TTC549 (cell line): ENCODE measurements at regions not wholly inside any gene's neighbourhood (a gene's known extent, or its start where the extent isn't known, plus 50 kb on each side); places are given as distances from the start of the nearest gene placed in this dataset.
"Not testable (repeated sequence)": the region's sequence is repeated elsewhere in the genome, so short reads cannot be mapped to it uniquely, and the experiment has no call there.

ENCODE experiments used
- FAIRE-seq: peaks from 2 replicates; lab custom pipeline; 2012; peaks lifted over from hg19 to GRCh38; lab: Jason Lieb, UNC

- FAIRE-seq: no peak
Measured at GRCh38 chr12:75702477-75703093, 191.2 kb upstream of the KRR1 start.

GRCh38 chr12:75701859-75702258 lies 190.4 kb upstream of the KRR1 start:
- FAIRE-seq: no peak

GRCh38 chr12:75699728-75700496 lies 188.5 kb upstream of the KRR1 start:
- FAIRE-seq: no peak

GRCh38 chr12:75699251-75699650 lies 187.8 kb upstream of the KRR1 start:
- FAIRE-seq: no peak

- FAIRE-seq: no peak
Measured at GRCh38 chr12:75698052-75698451, 186.6 kb upstream of the KRR1 start.

DNA sequence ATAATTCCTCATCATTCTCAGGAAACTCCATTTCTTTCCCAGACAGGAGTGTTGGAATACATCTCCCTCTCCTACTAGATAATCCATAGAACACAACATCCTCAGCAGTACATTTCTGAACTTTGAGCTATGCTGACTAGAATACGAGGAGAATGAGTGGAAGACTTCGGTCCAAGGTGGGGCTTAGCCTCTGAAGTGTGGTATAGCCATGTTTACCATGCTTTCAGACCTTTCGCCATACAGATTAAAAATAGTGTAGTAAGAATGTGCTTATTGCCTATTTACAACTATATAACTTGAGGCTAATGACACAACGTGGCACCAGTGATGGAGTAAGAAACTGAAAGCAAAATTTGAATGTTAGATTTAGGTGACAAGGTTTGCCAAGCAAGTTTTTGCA lies 184.5 kb upstream of the KRR1 start:
- FAIRE-seq: no peak

GRCh38 chr12:75694534-75695268 lies 183.3 kb upstream of the KRR1 start:
- FAIRE-seq: no peak

DNA sequence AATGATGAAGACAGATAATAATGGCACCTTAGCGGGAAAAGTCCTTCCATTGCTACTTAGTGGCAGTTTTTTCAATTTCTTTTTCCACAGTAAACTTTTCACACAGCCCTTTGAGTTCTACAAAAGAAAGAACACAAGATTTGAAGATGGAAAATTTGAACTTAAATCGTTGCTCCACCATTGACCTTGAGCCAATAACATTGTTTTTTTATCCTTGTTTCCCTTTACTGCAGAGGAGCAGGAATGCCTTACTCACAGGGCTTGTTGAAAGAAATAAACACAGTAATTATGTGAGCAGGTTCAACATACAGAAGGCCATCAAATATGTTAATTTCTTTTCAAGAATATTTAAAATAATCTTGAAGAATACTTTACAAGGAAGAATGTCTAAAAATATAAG lies 181.5 kb upstream of the KRR1 start:
- FAIRE-seq: no peak

GRCh38 chr12:75690296-75690955 lies 179.0 kb upstream of the KRR1 start:
- FAIRE-seq: no peak

DNA sequence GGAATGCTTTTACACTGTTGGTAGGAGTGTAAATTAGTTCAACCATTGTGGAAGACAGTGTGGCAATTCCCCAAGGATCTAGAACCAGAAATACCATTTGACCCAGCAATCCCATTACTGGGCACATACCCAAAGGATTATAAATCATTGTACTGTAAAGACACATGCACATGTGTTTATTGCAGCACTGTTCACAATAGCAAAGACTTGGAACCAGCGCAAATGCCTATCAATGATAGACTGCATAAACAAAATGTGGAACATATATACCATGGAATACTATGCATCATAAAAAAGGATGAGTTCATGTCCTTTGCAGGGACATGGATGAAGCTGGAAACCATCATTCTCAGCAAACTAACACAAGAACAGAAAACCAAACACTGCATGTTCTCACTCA lies 174.8 kb upstream of the KRR1 start:
- not testable (repeated sequence) for FAIRE-seq

GRCh38 chr12:75685617-75686225 lies 174.3 kb upstream of the KRR1 start:
- FAIRE-seq: no peak

- no peak for FAIRE-seq
Measured at GRCh38 chr12:75684678-75685616, 173.5 kb upstream of the KRR1 start.

- FAIRE-seq: not testable (repeated sequence)
Measured at GRCh38 chr12:75683995-75684586, 172.7 kb upstream of the KRR1 start.

- no peak for FAIRE-seq
Measured at GRCh38 chr12:75683220-75683619, 171.8 kb upstream of the KRR1 start.

DNA sequence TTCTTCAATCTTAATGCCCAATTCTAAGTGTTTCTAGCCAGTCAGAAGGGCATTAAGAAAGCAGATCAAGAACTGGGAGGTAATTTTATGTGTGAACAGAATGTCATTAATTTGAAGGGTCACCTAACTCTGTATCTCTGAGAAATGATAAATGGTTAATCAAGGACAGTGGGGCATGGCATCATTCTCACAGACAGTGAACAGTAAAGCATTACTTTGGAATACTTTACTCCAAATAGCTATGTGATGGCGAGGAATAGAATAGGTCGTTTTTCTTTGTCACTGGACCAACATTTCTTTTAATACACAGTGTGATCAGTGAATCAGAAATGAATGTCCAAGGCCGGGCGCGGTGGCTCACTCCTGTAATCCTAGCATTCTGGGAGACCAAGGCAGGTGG lies 166.1 kb upstream of the KRR1 start:
- no peak for FAIRE-seq

DNA sequence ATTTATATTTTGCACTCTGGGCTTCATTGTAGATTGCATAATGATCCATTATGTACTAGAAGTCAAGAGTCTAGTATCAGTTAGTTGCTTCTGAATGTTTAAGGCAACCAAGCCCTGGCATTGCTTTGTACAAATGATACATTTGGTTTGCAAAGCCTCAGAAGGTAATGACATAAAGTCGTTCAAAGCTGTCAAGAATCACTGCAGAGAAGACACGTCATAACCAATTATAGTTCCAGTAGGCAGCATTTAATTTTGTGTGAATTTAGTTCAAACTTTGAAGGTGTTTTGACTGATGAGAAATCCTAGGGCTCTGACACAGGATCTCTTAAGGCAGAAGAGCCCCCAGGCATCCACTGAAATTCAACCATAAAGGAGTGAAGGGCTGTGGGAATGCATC lies 163.0 kb upstream of the KRR1 start:
- no peak for FAIRE-seq

DNA sequence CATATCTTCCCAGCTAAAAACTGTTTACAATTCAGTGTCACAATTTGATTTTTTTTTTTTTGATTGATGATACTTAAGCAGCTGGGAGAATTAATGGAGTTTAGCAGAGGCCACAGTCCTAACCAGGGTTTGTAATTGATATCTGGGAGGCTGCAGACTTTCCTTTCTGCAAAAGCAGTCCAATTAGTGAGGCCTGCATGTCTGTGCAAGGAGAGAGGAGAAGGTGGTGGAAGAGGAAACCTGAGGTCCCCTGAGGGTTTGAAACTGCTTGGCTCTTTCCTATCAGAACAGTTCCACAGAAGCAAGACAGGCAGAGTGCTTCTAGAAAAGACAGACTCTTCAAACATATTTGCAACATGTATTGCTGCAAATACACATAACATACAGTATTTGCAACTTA lies 160.8 kb upstream of the KRR1 start:
- no peak for FAIRE-seq

DNA sequence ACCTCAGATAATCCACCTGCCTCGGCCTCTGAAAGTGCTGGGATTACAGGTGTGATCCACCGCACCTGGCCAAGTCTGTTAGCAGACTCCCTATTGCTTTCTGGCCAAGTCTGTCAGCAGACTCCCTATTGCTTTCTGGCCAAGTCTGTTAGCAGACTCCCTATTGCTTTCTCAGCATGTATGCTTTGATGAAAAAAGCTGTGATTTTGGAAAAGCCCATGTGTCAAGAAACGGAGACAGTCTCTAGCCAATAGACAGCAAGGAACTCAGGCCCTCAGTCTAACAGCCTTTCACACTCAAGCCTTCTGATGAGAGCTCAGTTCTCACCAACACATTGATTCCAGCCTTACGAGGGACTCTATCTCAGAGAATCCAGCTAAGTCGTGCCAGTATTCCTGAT lies 158.8 kb upstream of the KRR1 start:
- no peak for FAIRE-seq

DNA sequence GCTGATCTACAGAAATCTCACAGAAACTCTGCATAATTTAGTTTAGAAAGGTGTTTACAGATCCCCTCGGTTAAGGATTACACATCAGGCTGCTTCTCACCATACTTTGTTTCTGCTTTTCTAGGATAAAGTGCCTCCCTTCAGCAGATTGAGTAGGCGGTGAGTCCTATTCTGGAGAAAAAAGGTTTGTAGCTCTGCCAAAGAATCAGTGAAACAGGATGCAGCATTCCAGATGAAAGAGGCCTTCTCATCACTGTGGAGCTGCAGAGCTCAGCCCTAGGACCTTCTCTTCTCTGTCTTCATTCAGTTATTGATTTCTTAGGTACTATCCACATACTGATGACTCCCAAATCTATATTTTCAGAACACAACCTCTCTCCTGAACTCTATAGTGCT lies 155.5 kb upstream of the KRR1 start:
- FAIRE-seq: peak; percentile 23

DNA sequence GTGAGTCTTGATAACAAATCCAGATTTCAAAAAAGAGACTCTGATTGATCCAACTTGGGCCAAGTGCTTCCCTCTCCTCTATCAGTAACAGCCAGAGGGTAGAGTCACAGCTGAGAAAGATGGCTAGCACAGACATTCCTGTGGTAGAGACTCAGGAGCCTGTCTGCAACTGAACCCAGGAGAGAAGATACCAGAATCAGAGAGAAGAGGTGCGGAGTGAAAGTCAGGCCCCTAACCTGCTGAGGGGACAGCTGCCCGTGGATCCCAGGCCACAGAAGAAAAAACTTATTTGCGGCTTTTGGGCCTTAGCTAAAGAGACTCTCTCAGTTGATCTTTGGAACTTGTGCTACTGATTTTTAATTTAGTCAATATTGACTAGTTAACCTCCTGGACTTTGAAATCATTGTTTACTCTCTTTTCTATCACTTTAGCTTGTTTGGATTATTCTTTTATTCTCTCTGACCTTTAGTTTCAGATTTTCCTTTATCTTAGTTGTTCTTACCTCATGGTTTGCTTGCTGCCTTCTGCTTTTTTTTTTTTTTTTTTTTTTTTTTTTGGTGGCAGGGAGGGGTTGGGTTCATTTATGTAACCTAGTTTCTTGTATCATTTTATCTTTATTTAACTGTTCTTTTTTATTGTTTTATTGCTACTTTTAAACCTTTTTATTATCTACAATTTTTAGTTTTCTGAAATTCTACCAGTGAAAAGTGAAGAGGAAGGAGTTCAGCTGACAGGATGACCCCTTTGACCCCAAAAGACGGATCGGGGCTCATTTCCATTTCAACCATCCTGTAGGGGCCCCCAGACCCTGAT lies 154.9 kb upstream of the KRR1 start:
- no peak for FAIRE-seq
